ENCODE measurements at regions not wholly inside any gene's neighbourhood (a gene's known extent, or its start where the extent isn't known, plus 50 kb on each side); places are given as distances from the start of the nearest gene placed in this dataset.

DNA sequence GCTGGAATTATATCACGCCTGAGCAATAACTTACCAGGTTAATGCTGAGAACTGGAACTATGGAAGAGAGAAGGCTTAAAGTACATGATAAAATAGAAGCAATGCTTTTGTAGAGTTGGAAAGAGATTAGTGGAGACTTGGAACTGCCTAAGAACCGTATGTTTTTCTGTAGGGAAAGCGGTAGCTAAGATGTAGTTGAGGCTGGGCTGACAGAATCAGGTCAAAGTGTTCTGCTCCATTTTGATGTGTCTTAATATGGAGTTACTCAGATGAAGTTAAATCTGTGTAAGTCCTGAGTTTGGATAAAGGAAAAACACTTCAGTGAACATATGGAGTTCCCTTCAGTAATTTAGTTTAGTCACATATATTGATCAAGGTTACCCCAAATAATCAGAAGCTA is 860.9 kb upstream of the CXADR start:
- DNase-seq (ENCODE audit: low spot score), result no peak
- H3K27ac ChIP-seq, result no peak overlapping the region
- H3K4me3 ChIP-seq, result no peak overlapping the region
- H3K36me3 ChIP-seq, result no peaks in the 10 kb centered on the region
- no peaks in the 10 kb centered on the region for H3K27me3 ChIP-seq
- no peaks in the 10 kb centered on the region for H3K9me3 ChIP-seq
- TF ChIP-seq, protein P1, sequence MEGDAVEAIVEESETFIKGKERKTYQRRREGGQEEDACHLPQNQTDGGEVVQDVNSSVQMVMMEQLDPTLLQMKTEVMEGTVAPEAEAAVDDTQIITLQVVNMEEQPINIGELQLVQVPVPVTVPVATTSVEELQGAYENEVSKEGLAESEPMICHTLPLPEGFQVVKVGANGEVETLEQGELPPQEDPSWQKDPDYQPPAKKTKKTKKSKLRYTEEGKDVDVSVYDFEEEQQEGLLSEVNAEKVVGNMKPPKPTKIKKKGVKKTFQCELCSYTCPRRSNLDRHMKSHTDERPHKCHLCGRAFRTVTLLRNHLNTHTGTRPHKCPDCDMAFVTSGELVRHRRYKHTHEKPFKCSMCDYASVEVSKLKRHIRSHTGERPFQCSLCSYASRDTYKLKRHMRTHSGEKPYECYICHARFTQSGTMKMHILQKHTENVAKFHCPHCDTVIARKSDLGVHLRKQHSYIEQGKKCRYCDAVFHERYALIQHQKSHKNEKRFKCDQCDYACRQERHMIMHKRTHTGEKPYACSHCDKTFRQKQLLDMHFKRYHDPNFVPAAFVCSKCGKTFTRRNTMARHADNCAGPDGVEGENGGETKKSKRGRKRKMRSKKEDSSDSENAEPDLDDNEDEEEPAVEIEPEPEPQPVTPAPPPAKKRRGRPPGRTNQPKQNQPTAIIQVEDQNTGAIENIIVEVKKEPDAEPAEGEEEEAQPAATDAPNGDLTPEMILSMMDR (IDR thresholded peaks at IDR 0.05), result no peak
- H3K4me1 ChIP-seq, result no peaks in the 10 kb centered on the region

DNA sequence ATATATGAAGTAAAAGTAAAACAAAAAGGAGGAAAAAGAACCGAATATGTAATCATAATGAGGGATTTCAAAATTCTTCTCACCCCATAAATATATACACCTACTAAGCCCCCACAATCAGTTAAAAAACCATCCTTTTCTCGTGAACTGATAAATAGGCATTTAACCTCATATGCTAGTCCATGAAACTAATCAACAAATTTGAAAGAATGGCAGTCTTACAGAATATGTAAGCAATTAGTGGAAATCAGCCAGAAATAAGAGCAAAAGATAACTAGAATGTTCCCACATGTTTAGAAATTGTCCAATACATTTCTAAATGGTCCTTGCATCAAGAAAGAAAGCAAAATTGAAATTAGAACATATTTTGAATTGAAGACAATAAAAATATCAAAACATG is 849.4 kb upstream of the CXADR start:
- TF ChIP-seq, protein P1 (IDR thresholded peaks at IDR 0.05), result no peak
- H3K4me3 ChIP-seq, result no peak overlapping the region
- DNase-seq (ENCODE audit: low spot score), result no peak
- H3K4me1 ChIP-seq, result no peaks in the 10 kb centered on the region
- H3K27me3 ChIP-seq, result no peaks in the 10 kb centered on the region
- H3K9me3 ChIP-seq, result no peaks in the 10 kb centered on the region
- no peaks in the 10 kb centered on the region for H3K36me3 ChIP-seq
- no peak overlapping the region for H3K27ac ChIP-seq

DNA sequence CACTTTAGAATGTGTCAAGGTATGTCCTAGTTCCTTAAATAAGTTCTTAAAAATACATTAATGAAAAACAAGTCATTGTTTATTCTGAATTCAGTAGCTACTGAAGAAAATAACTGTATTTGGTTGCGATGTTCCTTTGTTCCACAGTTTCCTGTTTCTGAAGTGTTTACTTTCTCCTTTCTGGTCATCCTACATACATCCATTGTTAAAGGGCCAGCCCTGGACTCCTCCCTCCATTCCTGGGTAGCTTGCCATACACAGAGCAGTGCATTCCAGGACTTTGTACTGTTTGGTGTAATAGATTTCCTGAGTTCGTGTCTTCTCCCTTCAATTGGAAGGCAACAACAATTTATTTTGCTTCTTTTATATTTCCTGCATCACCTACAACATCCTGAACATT is 845.4 kb upstream of the CXADR start:
- Histone ChIP-seq H3K4me3 (no peak overlapping the region), H3K27ac (no peak overlapping the region), H3K36me3 (no peaks in the 10 kb centered on the region), H3K27me3 (no peaks in the 10 kb centered on the region), H3K9me3 (no peaks in the 10 kb centered on the region), H3K4me1 (no peaks in the 10 kb centered on the region)
- DNase-seq (ENCODE audit: low spot score), result no peak
- TF ChIP-seq, protein P1 (IDR thresholded peaks at IDR 0.05), result no peak

DNA sequence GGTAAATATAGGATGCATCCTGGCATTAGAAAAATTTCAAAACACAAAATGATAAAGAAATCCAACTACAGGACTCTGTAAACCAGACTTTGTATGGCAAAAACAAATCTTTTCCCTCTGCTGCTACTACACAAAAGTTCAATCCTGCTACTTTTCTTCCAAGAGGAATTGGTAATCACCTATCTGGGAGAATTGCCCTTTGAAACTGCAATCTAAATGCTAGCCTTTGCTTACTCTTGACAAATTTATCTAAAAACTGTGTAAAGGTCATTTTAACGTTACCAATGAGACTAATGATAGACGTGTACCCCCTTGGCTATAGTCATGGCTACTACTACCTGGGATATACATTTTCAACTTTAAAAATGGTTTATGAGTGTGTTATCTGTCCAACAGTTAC is 837.9 kb upstream of the CXADR start:
- Histone ChIP-seq H3K36me3 (no peaks in the 10 kb centered on the region), H3K27me3 (no peaks in the 10 kb centered on the region), H3K4me3 (no peak overlapping the region), H3K4me1 (no peaks in the 10 kb centered on the region), H3K27ac (no peak overlapping the region), H3K9me3 (no peaks in the 10 kb centered on the region)
- TF ChIP-seq, protein P1 (IDR thresholded peaks at IDR 0.05), result no peak
- no peak for DNase-seq (ENCODE audit: low spot score)

DNA sequence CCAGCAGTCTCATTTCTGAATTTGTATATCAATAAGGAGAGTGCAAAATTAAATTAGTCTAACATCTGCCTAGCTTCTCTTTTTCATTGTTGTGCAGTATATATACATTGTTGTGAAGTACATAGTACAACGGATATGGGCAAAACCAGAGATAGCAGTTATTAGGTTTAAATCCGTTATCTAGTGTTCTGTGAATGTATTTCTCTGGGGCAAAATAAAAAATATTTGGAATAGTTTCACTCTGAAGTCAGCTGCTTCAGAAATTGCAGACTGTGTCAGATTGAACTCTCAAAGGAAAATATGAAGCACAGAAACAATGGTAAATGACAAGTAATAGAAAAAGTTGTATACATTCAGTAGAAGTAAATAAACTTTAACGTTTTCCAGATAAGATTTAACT is 836.5 kb upstream of the CXADR start:
- Histone ChIP-seq H3K27ac (no peak overlapping the region), H3K4me3 (no peak overlapping the region), H3K36me3 (no peaks in the 10 kb centered on the region), H3K4me1 (no peaks in the 10 kb centered on the region), H3K9me3 (peaks cover 0 to 5% of the 10 kb centered on the region in 2 donors), H3K27me3 (no peaks in the 10 kb centered on the region)
- TF ChIP-seq, protein P1 (IDR thresholded peaks at IDR 0.05), result no peak
- no peak for DNase-seq (ENCODE audit: low spot score)

DNA sequence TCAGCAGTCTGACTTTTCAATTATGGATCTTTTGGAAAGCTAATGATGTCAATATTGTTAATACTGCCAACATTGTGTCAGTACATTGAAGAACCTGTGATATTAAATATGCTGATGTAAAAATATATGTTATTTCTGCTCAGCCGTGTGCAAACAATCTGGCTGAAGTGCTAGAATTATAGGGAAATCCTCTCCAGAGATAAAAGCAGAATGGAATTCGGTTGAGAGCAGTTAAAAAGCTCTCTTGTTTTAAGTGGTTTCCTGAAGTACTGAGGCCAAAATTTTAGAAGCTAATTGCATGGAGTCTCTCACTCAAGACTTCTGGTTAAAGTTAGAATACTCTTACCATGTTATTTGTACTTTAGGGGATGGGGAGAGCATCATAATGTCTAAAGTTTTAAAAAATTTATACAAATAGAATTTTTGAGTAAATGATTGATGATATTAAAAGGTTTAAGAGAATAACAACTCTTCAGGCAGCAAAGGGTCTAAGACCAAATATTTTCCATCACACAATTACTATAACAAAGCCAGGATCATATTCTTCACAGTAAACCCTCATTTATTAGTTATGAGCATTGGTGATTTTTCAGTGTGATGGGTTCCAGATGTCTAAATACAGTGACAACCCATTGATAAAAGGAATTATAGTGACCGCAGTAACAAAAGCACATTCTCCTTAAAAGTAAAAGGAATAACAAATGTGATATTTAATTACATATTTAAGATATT is 834.2 kb upstream of the CXADR start:
- Histone ChIP-seq H3K36me3 (no peaks in the 10 kb centered on the region), H3K9me3 (peaks cover 0 to 5% of the 10 kb centered on the region in 2 donors), H3K27ac (peak overlapping the region in 1 of 2 donors; percentile 3), H3K4me3 (no peak overlapping the region), H3K4me1 (no peaks in the 10 kb centered on the region), H3K27me3 (no peaks in the 10 kb centered on the region)
- TF ChIP-seq, protein P1 (IDR thresholded peaks at IDR 0.05), result no peak
- DNase-seq (ENCODE audit: low spot score), result no peak
